MG63 (cell line): ENCODE measurements at regions not wholly inside any gene's neighbourhood (a gene's known extent, or its start where the extent isn't known, plus 50 kb on each side); places are given as distances from the start of the nearest gene placed in this dataset.

Source experiments
- DNase-seq: peaks from one replicate; pipeline ENCODE4 v3.0.0-alpha.2; 2020
- H3K27me3 ChIP-seq: fragments of 250-450 bp; sonication (Bioruptor Pico); 2 replicates; pipeline ENCODE4 v1.5.1; 2020; ENCODE audit warnings: mild to moderate bottlenecking, moderate library complexity
- H3K36me3 ChIP-seq: fragments of 250-450 bp; sonication (Bioruptor Pico); 2 replicates; pipeline ENCODE4 v1.5.1; 2020; ENCODE audit warnings: mild to moderate bottlenecking, moderate library complexity
- H3K4me3 ChIP-seq: fragments of 250-450 bp; sonication (Bioruptor Pico); 2 replicates; pipeline ENCODE4 v1.5.1; 2020; ENCODE audit warnings: mild to moderate bottlenecking, moderate library complexity
- H3K9me3 ChIP-seq: fragments of 250-450 bp; sonication (Bioruptor Pico); 2 replicates; pipeline ENCODE4 v1.5.1; 2020; ENCODE audit warnings: mild to moderate bottlenecking, moderate library complexity

- Histone ChIP-seq H3K9me3 (peaks cover 5% of the 10 kb centered on the region; the same call in 1 of the 2 replicates), H3K4me3 (no peak overlapping the region), H3K36me3 (no peaks in the 10 kb centered on the region), H3K27me3 (no peaks in the 10 kb centered on the region)
- DNase-seq, result no peak
Measured at GRCh38 chr1:191890433-191891088, 267.7 kb upstream of the RGS18 start.

GRCh38 chr1:191892716-191893115, 265.5 kb upstream of the RGS18 start:
- Histone ChIP-seq H3K4me3 (no peak overlapping the region), H3K9me3 (peaks cover 5% of the 10 kb centered on the region; the same call in 1 of the 2 replicates), H3K36me3 (no peaks in the 10 kb centered on the region), H3K27me3 (no peaks in the 10 kb centered on the region)
- no peak for DNase-seq

- no peaks in the 10 kb centered on the region for H3K27me3 ChIP-seq
- no peak for DNase-seq
- H3K4me3 ChIP-seq, result no peak overlapping the region
- H3K9me3 ChIP-seq, result peaks cover 5% of the 10 kb centered on the region; the same call in 1 of the 2 replicates
- no peaks in the 10 kb centered on the region for H3K36me3 ChIP-seq
Measured at GRCh38 chr1:191895049-191895448, 263.2 kb upstream of the RGS18 start.

DNA sequence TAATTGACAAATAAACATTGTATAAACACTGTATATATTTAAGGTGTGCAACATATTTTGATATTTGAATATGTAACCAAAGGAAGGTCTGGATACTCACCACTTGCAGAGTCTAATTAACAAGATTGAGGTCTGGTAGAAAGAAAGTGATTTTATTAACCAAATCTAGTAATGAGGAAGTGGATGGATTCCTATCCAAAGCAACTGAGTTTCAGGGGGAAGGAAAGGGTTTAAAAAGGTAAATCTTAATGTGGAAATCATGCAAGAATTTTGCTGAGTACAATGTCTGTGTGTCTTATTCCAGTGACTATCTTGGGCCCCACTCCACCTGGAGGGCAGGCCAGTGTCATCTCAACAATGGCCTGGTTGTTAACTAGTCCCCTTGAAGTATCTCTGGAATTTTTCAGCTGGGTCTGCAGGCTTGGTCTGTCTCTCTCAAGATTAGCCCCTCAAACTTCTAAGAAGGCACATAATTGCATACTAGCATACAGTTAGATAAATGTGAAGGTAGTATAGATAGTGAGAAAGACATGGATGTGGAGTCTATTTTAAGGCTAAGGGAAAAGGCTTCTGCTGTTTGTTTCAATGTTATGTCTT, 262.7 kb upstream of the RGS18 start:
- no peak overlapping the region for H3K4me3 ChIP-seq
- DNase-seq, result no peak
- no peaks in the 10 kb centered on the region for H3K27me3 ChIP-seq
- H3K36me3 ChIP-seq, result no peaks in the 10 kb centered on the region
- H3K9me3 ChIP-seq, result peaks cover 5% of the 10 kb centered on the region; the same call in 1 of the 2 replicates

DNA sequence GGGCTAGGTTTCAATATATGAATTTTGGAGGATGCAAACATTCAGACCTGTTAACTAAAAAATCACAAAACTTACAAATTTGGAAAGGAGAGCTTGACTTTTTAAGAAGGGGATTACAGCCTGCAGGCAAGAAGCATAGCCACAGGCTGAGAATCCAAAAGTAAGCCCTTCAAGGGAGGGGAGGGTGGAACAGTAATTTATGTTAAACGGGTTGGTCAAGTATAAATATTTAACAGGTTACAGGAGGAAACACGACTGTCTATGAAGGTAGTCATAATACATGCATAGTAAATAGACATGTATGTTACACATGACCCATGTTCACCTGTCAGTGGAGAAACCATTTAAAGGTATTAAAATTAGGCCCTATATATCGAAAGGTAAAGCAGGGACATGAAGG, 261.1 kb upstream of the RGS18 start:
- H3K36me3 ChIP-seq, result no peaks in the 10 kb centered on the region
- DNase-seq, result no peak
- H3K4me3 ChIP-seq, result no peak overlapping the region
- peaks cover 5% of the 10 kb centered on the region; the same call in 1 of the 2 replicates for H3K9me3 ChIP-seq
- H3K27me3 ChIP-seq, result no peaks in the 10 kb centered on the region

DNA sequence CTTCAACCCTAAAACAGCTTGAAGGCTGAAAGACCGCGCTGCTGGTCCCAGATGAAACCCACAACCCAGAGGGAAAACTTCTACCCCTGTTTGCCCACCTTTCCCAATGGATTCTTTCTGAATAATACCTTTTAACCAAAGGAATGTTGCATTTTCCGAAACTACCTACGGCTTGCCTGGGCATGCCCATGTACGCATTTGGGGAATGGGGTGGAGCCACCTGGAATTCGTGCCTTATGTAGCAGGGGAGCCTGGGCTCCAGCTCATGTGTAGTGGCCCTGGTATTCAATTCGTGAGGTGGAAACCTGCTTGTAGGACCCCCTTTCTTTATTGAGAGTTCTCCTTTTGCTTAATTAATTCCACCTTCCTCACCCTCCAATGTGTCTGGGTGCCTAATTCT, 256.6 kb upstream of the RGS18 start:
- Histone ChIP-seq H3K9me3 (no peaks in the 10 kb centered on the region), H3K36me3 (no peaks in the 10 kb centered on the region), H3K4me3 (no peak overlapping the region), H3K27me3 (no peaks in the 10 kb centered on the region)
- DNase-seq, result no peak

- Histone ChIP-seq H3K36me3 (no peaks in the 10 kb centered on the region), H3K9me3 (no peaks in the 10 kb centered on the region), H3K27me3 (no peaks in the 10 kb centered on the region), H3K4me3 (no peak overlapping the region)
- no peak for DNase-seq
Measured at GRCh38 chr1:191904991-191905390, 253.3 kb upstream of the RGS18 start.

- no peaks in the 10 kb centered on the region for H3K36me3 ChIP-seq
- H3K27me3 ChIP-seq, result no peaks in the 10 kb centered on the region
- no peak overlapping the region for H3K4me3 ChIP-seq
- H3K9me3 ChIP-seq, result no peaks in the 10 kb centered on the region
- DNase-seq, result no peak
Measured at GRCh38 chr1:191905781-191906180, 252.5 kb upstream of the RGS18 start.

- H3K4me3 ChIP-seq, result no peak overlapping the region
- no peaks in the 10 kb centered on the region for H3K27me3 ChIP-seq
- DNase-seq, result no peak
- H3K9me3 ChIP-seq, result no peaks in the 10 kb centered on the region
- no peaks in the 10 kb centered on the region for H3K36me3 ChIP-seq
Measured at GRCh38 chr1:191907121-191907520, 251.1 kb upstream of the RGS18 start.

DNA sequence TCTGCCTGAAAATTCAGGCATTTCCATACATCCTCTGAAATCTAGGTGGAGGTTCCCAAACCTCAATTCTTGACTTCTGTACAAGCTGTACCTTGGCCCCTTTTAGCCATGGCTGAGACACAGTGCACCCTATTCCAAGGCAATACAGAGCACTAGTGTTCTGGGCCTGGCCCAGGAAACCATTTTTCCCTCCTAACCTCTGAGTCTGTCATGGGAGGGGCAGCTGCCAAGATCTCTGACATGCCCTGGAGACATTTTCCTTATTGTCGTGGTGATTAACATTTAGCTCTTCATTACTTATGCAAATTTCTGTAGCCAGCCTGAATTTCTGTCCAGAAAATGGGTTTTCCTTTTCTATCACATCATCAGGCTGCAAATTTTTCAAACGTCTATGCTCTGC, 248.0 kb upstream of the RGS18 start:
- DNase-seq, result no peak
- no peaks in the 10 kb centered on the region for H3K9me3 ChIP-seq
- H3K4me3 ChIP-seq, result no peak overlapping the region
- H3K36me3 ChIP-seq, result no peaks in the 10 kb centered on the region
- H3K27me3 ChIP-seq, result no peaks in the 10 kb centered on the region

- no peaks in the 10 kb centered on the region for H3K9me3 ChIP-seq
Measured at GRCh38 chr1:191912517-191912916, 245.7 kb upstream of the RGS18 start.

GRCh38 chr1:191913260-191913977, 244.8 kb upstream of the RGS18 start:
- H3K9me3 ChIP-seq, result no peaks in the 10 kb centered on the region
- H3K4me3 ChIP-seq, result no peak overlapping the region
- DNase-seq, result no peak
- no peaks in the 10 kb centered on the region for H3K27me3 ChIP-seq
- no peaks in the 10 kb centered on the region for H3K36me3 ChIP-seq

More at GRCh38 chr1:191912517-191912916, 245.7 kb upstream of the RGS18 start:
- Histone ChIP-seq H3K4me3 (no peak overlapping the region), H3K36me3 (no peaks in the 10 kb centered on the region), H3K27me3 (no peaks in the 10 kb centered on the region)
- no peak for DNase-seq

- H3K4me3 ChIP-seq, result no peak overlapping the region
- no peak for DNase-seq
- H3K9me3 ChIP-seq, result peaks cover 10% of the 10 kb centered on the region; the same call in 1 of the 2 replicates
- no peaks in the 10 kb centered on the region for H3K36me3 ChIP-seq
- no peaks in the 10 kb centered on the region for H3K27me3 ChIP-seq
Measured at GRCh38 chr1:191929383-191929782, 228.9 kb upstream of the RGS18 start.

DNA sequence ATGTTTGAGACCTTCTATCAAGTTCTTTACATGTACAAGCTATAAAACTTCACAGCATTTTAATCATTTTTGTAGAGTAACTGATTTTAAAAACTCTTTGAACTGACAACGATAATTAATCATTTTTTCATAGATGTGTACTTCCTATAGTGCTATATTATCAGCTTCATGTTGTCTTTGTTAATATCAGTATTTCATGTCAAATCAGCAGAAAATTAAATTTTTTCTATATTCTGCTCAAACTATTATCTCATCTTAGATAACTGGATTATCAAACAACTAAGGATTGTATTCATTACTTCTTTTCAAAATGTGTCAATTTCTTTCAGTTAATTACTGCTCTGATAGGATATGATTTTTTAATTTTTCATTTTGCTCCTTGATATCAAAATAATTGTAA, 214.6 kb upstream of the RGS18 start:
- DNase-seq, result no peak
- H3K9me3 ChIP-seq, result no peaks in the 10 kb centered on the region
- H3K36me3 ChIP-seq, result no peaks in the 10 kb centered on the region
- no peak overlapping the region for H3K4me3 ChIP-seq
- no peaks in the 10 kb centered on the region for H3K27me3 ChIP-seq

GRCh38 chr1:191953526-191953925, 204.7 kb upstream of the RGS18 start:
- Histone ChIP-seq H3K36me3 (no peaks in the 10 kb centered on the region), H3K4me3 (no peak overlapping the region), H3K27me3 (no peaks in the 10 kb centered on the region), H3K9me3 (no peaks in the 10 kb centered on the region)
- no peak for DNase-seq

GRCh38 chr1:191959856-191960255, 198.4 kb upstream of the RGS18 start:
- no peak for DNase-seq

DNA sequence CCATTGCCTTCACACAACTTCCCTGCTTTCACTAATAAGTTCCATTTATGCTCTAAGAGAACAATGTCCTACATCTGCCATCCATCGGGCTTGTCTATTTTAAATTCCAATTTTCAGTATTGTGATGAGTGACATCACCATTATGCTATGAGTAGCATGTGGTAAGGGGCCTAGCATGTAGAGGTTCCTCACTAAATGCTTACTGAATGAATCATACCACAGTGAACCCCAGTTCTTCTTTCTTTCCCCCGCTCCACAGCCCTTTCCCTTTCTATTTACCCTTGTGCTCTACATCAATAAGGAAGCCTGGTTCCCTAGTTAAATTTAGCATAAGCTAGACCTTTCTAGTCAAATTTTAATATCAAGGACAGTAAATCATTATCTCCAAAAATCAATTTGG, 195.0 kb upstream of the RGS18 start:
- H3K27me3 ChIP-seq, result no peaks in the 10 kb centered on the region
- no peak overlapping the region for H3K4me3 ChIP-seq
- no peak for DNase-seq
- no peaks in the 10 kb centered on the region for H3K36me3 ChIP-seq
- H3K9me3 ChIP-seq, result no peaks in the 10 kb centered on the region

More at GRCh38 chr1:191959856-191960255, 198.4 kb upstream of the RGS18 start:
- Histone ChIP-seq H3K36me3 (no peaks in the 10 kb centered on the region), H3K9me3 (no peaks in the 10 kb centered on the region), H3K4me3 (no peak overlapping the region), H3K27me3 (no peaks in the 10 kb centered on the region)
